HG03095 (cell line): ENCODE measurements at regions not wholly inside any gene's neighbourhood (a gene's known extent, or its start where the extent isn't known, plus 50 kb on each side); places are given as distances from the start of the nearest gene placed in this dataset.
"Not testable (repeated sequence)": the region's sequence is repeated elsewhere in the genome, so short reads cannot be mapped to it uniquely, and the experiment has no call there.

Experiments used
- ATAC-seq: cut with Tn5 transposase; IDR thresholded peaks from one replicate; pipeline ENCODE4 v1.9.1; 2021; ENCODE audit warnings: moderate library complexity; ENCODE audit not compliant: unreplicated experiment

DNA sequence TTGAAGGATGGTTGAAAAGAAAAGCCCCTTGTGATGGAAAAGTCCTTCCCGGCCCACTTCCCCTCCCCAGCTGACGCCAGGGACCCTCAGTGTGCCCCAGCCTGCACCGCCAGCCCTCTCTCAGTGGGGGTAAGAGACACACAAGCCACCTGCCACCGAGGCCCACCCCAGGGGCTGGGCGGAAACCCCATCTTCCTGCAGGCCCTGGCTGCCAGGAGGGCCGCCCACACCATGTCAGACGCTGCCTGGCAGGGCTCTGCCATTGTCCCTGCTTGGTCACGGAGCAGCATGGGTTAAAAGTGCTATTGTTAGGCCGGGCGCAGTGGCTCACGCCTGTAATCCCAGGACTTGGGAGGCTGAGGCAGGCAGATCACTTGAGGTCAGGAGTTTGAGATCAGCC is 142.0 kb upstream of the ZNF469 start:
- not testable (repeated sequence) for ATAC-seq

DNA sequence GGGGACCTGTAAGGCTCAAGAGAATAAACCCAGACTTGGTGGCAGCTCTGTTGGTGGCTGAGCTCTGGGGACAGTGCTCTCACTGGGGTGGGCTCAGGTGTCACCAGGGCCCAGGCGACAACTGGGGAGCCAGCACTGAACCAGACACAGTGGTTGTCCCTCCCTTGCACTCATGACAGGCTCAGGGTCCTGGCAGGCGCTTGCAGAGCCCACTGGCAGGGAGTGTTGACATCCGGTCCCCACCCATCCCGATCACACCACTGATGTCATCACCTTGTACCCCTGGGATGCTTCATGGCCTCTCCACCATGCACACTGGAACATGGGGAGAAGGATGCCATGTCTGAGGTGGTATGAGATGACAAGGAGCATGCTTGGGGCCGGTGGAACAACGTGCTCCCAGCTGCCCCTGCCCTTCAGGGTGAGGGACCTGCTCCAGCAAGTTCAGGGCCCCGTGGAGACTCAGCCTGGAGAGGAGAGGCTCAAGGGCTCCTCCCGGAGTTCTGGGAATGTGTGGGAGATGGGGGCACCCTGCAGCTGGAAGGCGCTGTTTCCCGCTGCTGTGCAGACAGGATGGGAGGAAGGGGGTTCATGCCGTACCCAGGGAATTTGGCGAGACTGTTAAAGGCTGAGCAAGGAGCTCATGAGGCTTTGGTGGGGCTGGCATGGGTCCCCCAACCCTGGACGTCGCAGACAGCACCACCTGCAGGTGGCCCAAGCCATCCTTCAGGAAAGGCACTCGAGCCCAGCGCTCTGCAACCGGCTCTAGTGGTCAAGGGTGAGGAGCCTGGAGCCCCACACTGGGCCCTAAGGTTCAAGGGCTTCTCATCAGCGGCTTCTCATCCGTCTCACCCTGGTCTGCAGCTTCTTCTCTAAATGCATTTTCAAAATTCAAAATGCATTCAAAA is 141.1 kb upstream of the ZNF469 start:
- ATAC-seq, result not testable (repeated sequence)

DNA sequence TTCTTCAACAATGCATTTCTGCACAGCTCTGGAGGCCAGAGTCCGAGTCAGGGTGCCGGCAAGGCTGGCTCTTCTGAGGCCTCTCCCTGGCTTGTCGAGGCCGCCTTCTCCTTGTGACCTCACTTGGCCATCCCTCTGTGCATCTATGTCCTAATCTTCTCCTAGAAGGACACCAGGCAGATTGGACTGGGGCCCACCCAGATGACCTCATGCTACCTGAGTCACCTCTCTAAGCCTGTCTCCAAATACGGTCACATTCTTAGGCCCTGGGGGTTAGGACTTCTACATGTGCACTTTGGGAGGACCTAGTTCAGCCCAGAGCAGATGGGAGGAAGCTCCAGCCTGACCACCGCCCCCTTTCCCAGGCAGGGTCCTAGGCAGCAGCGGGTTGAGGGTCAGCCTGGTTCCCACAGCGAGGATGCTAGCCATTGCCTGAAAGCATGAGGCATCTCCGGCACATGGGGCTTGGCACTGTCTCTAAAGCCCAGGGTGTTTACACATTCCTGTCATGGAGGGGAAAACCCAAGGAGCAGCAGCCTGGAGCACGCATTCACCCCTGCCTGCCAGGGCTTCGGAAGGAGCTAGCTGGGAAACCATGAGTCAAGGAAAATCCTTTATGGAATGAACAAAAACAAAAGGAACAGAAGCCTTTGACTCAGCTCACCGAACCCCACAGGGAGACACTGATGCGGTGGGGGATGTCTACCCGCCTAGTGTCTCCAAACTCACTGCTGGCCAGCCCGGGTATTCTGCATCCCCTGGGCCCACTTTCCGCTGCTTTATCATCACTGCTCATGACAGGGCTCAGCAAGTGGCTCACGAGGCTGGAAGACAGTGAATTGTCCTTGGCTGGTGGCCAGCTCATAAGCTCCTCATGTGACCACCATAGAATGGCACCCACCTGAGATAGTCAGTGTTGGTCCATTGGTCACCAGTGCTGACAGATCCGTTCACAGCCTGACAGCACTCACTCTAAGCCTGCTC is 140.2 kb upstream of the ZNF469 start:
- not testable (repeated sequence) for ATAC-seq

DNA sequence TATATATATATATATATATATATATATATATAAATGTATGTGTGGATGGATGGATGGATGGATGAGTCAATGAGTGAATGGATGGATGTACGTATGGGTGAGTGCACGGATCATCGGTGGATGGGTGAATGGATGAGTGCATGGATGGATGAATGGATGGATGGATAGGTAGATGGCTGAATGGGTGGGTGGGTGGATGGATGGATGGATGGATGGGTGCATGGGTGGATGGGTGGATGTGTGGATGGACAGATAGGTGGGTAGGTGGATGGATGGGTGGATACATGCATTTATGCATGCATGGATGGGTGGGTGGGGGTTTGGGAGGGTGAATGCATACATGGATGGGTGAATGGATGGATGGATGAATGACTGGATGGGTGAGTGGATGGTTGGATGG is 138.8 kb upstream of the ZNF469 start:
- ATAC-seq, result not testable (repeated sequence)

DNA sequence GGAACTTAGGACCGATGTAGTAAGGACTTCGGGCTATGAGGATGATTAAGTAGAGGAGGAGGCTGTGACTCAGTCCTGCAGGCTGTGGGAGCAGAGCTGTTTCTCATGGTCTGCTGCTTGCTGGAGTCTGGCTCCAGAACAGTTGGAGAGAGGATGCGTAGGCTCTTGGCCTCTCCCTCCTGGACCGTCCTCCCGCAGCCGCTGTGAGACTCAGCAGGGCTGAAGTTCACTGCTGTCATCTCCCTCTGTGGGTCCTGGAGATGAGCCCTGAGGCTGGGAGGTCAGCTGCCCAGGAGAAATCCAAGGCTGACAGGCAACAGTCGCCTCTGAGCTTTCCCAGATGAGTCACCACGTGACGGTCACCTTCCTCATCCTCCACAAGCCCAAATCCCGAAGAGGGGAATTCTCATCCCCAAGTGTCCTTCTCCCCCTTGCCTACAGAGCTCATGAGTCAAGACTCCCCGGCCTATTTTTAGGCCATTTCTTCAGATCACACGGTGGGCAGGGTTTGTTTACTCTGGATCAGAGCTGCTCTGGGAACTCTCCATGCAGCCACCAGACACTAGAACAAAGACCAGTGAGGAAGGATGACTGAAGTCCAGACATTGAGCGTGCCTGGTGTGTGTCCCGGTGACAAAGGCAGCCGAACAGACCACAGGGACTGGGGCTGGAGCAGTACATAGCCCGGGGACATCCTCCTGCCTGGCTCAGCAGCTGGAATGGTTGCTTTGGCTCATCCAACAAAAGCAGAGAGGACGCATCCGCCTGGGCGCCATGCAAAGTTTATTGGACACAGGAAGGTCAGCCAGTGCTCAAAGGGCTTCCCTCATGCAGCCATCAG is 137.3 kb upstream of the ZNF469 start:
- not testable (repeated sequence) for ATAC-seq

DNA sequence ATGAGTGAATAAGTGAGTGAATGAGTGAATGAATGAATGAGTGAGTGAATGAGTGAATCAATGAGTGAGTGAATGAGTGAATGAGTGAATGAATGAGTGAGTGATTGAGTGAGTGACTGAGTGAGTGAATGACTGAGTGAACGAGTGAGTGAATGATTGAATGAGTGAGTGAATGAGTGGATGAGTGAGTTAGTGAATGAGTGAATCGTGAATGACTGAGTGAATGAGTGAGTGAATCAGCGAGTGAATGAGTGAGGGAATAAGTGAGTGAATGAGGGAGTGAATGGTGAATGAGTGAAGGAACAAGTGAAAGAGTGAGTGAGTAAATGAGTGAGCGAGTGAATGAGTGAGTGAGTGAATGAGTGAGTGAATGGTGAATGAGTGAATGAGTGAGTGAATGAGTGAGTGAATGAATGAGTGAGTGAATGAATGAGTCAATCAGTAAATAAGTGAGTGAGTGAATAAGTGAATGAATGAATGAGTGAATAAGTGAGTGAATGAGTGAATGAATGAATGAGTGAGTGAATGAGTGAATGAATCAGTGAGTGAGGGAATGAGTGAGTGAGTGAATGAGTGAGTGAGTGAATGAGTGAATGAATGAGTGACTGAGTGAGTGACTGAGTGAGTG is 135.7 kb upstream of the ZNF469 start:
- not testable (repeated sequence) for ATAC-seq

DNA sequence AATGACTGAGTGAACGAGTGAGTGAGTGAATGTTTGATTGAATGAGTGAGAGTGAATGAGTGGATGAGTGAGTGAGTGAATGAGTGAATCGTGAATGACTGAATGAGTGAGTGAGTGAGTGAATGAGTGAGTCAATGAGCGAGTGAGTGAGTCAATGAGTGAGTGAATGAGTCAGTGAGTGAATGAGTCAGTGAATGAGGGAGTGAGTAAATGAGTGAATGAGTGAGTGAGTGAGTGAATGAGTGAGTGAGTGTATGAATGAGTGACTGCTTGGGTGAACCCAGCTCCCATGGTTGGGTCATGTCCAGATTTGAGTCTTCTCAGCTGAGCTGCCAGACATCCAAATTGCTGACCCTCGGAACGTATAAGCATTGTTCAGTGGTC is 135.2 kb upstream of the ZNF469 start:
- ATAC-seq, result not testable (repeated sequence)

DNA sequence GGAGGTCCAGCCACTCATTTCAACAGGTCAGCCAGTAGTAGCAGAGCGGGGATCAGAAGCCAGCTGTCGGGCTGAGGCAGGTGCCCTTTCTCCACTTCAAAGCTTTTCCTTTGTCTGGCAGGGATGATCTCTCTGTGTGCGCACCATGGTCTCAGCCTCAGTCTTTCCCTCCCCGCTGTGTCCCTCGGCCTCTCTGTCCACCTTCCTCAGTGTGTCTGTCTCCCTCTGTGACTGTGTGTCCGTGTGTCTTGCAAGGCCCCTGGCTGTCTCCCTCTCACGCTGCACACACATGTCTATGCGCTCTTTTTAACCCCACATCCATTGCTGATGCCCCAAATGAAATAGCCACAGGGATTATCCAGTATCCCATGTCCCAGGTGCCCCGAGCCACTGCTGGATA is 134.0 kb upstream of the ZNF469 start:
- not testable (repeated sequence) for ATAC-seq

DNA sequence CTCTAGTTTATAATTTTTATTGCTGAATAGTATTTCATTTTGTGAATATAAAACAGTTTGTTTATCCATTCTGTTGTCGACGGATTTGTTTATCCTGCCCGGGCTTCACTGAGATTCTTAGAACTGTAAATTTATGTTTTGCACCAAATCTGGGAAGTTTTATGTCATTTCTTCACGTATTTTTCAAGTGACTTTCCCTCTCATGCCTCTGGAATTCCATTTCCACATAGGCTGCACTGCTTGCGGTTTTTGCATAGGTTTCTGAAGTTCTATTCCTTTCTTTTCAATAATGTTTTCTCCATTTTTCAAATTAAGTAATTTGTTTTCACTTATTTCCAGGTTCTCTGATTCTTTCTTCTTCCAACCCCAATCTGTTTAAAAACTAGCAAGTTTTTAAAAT is 132.4 kb upstream of the ZNF469 start:
- not testable (repeated sequence) for ATAC-seq

DNA sequence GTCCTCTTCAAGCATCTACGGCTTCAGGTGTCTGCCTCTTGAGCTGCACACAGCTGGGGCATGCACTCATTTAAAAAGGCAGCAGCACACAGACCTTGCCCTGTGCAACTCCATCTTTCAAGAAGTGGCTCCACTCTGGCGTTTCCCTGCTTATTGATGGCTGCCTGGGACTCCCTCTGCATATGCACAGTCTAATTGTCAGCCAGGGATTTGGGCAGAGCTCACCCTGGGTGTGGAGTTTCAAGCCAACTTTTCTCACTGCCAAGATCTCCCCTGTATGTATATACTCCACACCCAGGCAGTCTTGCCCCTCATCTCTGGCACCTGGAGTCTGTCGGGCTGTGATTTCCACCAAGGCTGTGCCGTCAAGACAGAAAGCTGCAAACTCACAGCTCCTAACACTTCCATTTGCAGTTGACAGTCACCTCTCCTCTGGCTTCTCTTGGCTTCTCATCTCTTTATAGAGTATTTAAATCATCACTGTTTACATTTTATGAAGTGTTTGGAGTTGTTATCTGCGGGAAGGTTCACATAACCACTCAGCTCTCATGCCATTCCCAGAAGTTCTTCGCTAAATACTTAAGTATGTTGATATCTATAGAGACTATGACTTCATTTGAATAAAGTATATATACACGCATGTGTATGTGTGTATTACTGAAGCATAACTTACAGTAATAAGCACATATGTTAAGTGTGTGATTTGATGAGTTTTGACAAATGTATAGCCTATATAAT is 130.5 kb upstream of the ZNF469 start:
- not testable (repeated sequence) for ATAC-seq

DNA sequence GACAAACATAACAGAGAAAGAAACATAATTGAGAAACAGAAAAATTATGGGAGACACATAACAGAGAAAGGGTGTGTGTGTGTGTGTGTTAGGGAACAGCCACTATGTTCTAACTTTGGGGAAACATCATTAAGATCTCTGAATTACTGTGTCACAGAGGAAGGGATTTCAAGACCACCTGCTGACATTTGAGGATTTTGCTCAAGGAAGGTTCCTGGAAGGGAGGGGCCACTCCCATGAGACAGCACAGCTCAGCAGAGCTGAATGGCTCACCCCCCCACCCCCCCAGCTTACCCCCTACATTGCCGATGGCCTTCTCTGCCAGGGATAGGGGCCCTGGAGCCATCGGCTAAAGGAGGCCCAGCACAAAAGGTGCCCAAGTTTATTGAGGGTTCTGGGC is 124.6 kb upstream of the ZNF469 start:
- not testable (repeated sequence) for ATAC-seq

DNA sequence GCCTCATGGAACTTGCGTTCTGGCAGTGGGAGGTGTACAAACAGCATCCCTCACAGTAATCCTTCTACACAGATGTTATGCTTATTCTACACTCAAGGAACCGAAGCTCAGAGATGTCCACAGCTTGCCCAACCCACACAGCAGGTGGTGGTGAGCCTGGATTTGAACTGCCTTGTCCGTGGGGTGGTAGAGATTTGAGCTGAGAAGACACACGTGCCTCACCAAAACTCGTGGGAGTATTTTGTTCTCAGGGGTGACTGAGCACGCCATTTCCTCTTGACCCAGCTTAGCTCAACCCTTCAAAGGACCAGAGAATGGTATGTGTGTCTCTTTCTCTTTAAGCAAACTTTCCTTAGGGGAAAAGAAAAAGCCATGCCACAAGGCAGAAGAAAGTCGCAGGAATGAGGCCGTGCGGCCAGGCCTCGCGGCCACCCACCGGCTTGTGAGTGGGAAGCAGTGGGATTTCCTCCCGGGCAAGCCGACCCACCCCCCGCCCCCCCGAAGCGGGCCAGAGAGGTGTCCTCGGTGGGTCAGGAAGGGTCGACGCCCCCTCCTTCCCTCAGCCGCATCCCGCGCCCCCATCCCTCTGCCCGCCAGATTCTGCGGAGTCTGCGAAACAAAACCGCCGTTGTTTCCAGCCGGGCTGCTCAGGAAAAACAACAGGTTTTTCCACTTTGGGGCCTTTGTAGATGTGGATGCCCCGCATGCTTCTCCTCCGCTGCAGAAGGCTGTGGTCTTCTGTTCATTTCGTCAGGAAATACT is 123.8 kb upstream of the ZNF469 start:
- ATAC-seq, result not testable (repeated sequence)

DNA sequence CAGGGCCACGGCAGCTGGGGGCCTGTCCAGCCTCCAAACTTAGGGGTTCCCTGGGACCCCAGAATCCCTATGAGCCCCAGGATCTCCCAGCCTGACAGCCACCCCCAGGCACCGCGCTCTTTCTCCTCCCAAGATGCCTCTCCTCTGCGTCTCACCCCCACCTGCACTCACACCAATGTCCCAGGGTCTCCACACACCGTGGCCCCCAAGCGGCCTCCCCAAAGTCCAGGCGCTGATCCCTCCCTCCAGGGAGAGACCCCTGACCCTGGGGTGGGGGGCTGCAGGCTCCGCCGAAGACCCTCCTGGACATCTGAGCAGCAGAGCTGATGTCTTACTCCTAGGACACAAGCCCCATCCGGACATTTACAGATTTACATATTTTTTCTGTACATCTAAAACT is 123.2 kb upstream of the ZNF469 start:
- not testable (repeated sequence) for ATAC-seq

DNA sequence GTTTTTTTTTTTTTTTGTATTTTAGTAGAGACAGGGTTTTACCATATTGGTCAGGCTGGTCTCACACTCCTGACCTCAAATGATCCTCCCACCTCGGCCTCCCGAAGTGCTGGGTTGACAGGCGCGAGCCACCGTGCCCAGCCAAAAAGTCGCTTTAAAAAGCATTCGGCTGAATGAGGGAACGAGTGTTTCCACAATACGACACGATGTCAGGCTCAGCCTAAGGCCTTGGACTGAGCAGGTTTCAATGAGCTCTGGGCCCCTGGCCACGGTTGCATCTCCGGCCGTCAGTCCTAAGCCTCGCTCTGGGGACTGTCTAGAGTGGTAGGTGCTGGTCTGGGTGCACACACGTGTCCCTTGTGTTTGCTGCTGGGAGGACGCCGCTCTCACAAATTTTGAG is 122.6 kb upstream of the ZNF469 start:
- not testable (repeated sequence) for ATAC-seq

DNA sequence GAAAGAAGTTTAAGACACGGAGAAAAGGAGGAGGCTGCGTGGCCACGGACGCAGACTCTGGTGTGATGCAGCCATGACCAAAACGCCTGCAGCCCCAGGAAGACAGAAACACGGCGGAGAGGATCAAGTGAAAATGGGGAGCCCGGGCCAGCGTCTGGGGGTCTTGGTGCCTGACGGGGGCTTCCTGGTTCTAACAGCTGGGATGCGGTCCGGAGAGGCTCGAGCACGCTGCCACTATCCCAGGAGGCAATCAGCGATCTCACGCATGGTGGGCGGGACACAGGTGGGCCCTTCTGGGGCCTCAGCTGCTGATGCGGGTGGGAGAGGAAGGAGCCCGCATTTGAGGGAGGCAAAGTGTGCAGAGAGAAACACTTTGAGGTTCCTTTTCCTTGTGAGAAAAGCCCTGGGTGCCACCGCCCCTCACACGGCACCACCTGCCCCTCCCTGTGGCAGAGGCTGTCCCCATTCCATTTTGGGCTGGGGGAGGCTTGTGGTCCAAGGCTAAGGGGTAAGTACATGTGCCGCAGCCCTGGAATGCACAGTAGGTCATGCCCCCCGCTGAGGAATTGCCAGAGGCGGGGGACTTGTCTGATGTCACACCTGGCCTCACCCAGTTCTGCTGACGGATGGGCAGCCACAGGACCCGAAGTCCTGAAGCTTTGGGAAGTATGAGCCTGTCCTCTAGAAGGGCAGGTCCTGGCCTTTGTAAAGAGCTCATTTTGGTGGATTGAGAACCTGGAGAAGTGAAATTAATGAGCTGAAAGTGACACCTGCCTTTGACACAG is 121.7 kb upstream of the ZNF469 start:
- not testable (repeated sequence) for ATAC-seq

DNA sequence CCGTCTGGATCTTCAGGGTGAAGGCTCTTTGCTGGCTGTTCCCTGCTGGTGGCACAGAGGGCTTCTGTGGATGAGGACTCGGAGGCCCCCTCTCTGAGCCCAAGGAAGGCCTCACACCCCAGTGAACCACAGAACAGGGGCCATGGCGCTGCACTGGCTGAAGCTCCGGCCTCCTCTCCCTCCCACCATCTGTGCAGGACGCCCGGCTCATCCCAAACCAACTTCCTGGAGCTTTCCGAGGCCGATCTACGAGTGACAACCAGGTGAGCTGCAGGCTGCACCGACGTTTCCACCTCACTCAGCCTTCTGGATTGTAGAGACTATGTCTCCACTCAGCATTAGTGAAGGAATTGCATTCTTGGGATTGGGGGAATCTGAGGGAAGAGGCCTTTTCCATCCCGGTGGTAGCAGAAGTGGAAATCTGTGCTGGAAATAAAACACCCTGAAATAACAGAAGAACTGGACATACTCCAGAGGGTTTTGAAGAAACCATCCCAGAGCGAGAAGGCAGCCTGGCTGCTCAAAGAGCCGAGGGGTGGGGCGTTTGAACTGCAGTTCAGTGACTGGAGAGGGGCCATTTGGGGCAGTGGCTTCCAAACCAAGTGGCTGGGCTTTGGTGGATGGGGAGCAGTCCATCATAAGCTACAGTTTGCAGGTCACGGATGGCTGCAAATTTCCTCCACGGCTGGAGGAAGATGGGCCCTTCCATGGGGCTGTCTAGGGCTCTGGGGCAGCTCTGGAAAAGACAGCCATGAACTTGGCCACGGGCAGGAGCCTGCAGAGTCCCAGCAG is 120.7 kb upstream of the ZNF469 start:
- ATAC-seq, result not testable (repeated sequence)
